Adrenal gland (tissue), 5 donors: ENCODE measurements at regions not wholly inside any gene's neighbourhood (a gene's known extent, or its start where the extent isn't known, plus 50 kb on each side); places are given as distances from the start of the nearest gene placed in this dataset.

ENCODE experiments used
- CTCF ChIP-seq, 6 experiments: fragments of 450-650 bp in 4 of 6; fragments of 200-600 bp in 2 of 6; sonication (generic) in 1 of 6; IDR thresholded peaks; 1 replicate in 5 of 6; 2 replicates in 1 of 6; pipeline versions ENCODE4 v1.5.1 to v1.8.0; 2016 to 2021; ENCODE audit warnings: antibody characterized with exemption in 6 of 6, mild to moderate bottlenecking in 2 of 6, moderate library complexity in 1 of 6
- POLR2A ChIP-seq, 2 donors: fragments of 450-650 bp; IDR thresholded peaks; one replicate each; pipeline ENCODE4 v1.6.1; 2017; ENCODE audit warnings: antibody characterized with exemption in 2 of 2, mild to moderate bottlenecking in 2 of 2, moderate library complexity in 1 of 2
- donor health status: DM: no; HTN: no; CAD: no.

- TF ChIP-seq CTCF (IDR thresholded peaks at IDR 0.05) (no peak), POLR2A (IDR thresholded peaks at IDR 0.05) (no peak)
Observed at GRCh38 chr3:151539599-151539998, 78.7 kb upstream of the IGSF10 start.
